ENCODE measurements at regions not wholly inside any gene's neighbourhood (a gene's known extent, or its start where the extent isn't known, plus 50 kb on each side); places are given as distances from the start of the nearest gene placed in this dataset.

GRCh38 chr7:148524479-148525224 is 65.9 kb upstream of the C7orf33 start:
- TF ChIP-seq YY1 (IDR thresholded peaks at IDR 0.05; ENCODE audit: insufficient read depth, insufficient read length) (no peak), ZNF274 (IDR thresholded peaks at IDR 0.05; ENCODE audit: low read depth, low read length) (no peak), SUZ12 (IDR thresholded peaks at IDR 0.05; ENCODE audit: extremely low read depth, insufficient read depth, insufficient read length) (no peak)
